Kidney capillary endothelial cell (primary cell): ENCODE measurements at regions not wholly inside any gene's neighbourhood (a gene's known extent, or its start where the extent isn't known, plus 50 kb on each side); places are given as distances from the start of the nearest gene placed in this dataset.
"Not testable (repeated sequence)": the region's sequence is repeated elsewhere in the genome, so short reads cannot be mapped to it uniquely, and the experiment has no call there.

Experiments used
- DNase-seq: peaks from one replicate; pipeline ENCODE4 v3.0.0-alpha.2; 2018; ENCODE audit warnings: low spot score

- DNase-seq, result no peak
Observed at GRCh38 chr2:13696601-13697000, 935.9 kb upstream of the LRATD1 start.

GRCh38 chr2:13698847-13699246 lies 933.7 kb upstream of the LRATD1 start:
- no peak for DNase-seq

DNA sequence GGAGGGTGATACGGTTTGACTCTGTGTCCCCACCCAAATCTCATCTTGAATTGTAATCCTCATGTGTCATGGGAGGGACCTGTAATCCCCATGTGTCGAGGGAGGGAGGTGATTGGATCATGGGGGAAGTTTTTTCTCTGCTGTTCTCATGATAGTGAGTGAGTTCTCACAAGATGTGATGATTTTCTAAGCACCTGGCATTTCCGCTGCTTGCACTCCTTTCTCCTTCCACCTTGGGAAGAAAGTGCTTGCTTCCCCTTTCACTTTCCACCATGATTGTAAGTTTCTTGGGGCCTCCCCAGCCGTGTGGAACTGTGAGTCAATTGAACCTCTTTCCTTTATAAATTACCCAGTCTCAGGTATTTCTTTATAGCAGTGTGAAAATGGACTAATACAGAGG lies 932.6 kb upstream of the LRATD1 start:
- not testable (repeated sequence) for DNase-seq

DNA sequence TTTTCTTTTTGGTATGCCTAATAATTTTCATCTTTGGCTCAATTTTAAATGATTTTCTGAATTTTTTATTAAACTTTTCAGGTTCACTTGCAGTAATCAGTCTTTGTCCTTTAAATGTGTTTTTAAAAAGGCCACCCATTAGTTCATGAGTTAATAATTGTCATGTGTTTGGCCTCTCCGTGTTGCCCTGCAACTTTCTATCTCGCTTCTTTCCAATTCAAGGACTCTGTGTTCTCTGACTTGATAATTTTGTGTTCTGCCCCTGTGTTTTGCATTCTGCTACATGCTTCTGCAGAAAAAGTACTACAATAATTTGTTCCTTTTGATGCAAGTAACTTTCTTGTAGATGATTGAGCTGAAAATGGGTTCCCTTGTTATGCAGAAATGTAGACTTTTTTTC lies 921.4 kb upstream of the LRATD1 start:
- no peak for DNase-seq

DNA sequence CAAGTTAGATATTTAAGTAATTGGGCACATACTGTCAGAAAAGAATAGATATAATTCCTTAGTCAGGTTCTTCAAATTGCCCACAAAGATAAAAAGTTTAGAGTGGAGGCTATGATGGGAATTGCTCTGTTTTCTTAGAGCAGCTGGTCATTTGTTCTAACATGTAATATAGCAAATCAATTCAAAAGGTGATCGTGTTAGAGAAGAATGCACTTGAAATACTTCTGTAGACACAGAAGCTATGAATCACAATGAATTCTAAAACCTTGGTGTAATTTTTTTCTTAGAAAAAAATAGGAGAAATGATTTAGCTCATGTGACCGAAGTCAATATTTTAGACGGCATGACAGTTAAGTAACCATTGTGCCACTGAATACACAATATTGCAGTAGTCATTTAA lies 918.1 kb upstream of the LRATD1 start:
- DNase-seq, result no peak

- DNase-seq, result no peak
Observed at GRCh38 chr2:13725945-13726344, 906.6 kb upstream of the LRATD1 start.

DNA sequence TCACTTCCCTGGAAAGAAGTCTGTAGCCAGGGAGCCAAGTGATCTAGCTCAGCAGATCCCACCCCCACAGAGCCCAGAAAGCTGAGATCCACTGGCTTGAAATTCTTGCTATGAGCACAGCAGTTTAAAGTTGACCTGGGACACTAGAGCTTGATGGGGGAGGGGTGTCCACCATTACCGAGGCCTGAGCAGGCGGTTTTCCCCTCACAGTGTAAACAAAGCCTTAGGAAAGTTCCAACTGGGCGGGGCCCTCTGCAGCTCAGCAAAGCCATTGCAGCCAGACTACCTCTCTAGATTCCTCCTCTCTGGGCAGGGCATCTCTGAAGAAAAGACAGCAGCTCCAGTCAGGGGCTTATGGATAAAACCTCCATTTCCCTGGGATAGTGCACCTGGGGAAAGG lies 887.2 kb upstream of the LRATD1 start:
- DNase-seq, result no peak

DNA sequence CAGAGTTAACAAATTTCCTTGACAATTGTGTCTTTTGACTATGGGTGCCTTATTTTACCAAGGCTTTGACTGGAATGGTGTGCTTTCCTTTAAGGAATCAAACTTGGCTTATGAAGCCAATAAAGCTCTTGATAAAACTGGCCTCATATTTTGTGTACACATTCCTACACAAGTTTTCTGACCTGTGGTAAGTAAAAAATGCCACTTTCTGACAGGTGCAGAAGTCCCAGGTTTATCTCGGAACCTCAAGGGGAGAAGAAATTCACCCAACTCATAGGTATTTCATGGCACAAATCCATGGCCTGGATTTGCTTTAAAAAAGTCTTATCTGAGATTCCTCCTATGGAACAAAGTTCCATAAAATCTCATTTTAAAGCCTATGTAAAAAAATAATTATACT lies 880.6 kb upstream of the LRATD1 start:
- no peak for DNase-seq

- no peak for DNase-seq
Observed at GRCh38 chr2:13758412-13758811, 874.1 kb upstream of the LRATD1 start.

GRCh38 chr2:13768274-13768673 lies 864.2 kb upstream of the LRATD1 start:
- no peak for DNase-seq

DNA sequence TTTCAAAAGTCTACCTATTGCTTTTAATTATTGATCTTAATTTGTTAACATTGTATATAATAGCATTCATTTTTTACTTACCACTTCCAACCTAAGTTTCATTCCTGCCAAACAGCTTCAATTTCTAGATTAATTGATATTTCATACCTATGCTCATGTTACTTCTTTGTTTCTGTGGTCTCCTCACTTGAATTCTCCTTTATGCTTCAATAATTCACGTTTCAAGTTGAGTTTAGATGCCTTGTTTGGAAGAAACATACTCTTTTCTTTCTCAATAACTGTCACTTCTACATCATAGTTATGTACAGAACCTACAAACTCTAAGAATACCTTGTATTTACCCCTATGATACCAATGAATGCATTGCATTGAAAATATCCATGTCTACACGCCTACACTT lies 862.2 kb upstream of the LRATD1 start:
- no peak for DNase-seq

GRCh38 chr2:13779996-13780395 lies 852.5 kb upstream of the LRATD1 start:
- DNase-seq, result no peak

DNA sequence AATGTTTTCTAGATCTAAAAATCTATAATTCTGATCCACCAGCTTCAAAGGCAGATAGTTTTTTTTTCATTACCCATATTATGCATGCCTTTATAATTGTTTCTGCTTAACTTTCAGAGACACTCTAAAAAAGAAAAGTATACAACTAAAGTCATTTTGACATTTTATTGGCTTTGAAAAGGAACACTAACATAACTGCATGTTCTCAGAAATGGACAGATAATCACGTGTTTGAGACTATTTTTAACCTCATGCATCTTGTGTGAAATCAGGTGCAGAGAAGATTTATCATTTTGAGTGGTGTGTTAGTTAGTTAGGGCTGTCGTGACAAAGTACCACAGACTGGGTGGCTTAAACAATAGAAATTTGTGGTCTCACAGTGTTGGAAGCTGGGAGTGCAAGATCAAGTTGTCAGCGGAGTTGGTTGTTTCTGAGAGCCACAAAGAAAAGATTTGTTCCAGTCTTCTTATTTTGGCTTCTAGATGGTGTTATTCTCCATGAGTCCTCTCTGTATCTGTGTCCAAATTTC lies 841.4 kb upstream of the LRATD1 start:
- DNase-seq, result no peak

DNA sequence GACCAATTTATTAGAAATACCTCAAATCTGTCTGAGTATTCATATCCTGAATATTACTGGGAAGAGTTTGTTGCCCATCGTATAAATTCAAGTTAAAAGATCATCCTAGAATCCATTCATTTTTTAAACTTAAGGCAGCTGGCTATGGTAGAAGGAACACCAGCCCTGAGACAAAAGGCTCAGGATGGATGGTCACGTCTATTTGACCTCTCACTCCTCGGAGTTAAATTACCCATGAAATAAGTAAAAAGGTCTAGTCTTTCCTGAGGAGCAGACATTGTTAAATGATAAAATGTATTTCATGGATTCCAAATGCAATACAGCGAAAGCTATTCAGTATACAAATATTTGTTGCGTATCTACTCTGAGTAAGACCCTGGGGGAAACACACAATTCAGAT lies 826.0 kb upstream of the LRATD1 start:
- DNase-seq, result no peak

GRCh38 chr2:13813236-13813635 lies 819.3 kb upstream of the LRATD1 start:
- DNase-seq, result no peak

GRCh38 chr2:13818002-13818401 lies 814.5 kb upstream of the LRATD1 start:
- DNase-seq, result no peak

GRCh38 chr2:13819896-13820295 lies 812.6 kb upstream of the LRATD1 start:
- DNase-seq, result peak; percentile 72

DNA sequence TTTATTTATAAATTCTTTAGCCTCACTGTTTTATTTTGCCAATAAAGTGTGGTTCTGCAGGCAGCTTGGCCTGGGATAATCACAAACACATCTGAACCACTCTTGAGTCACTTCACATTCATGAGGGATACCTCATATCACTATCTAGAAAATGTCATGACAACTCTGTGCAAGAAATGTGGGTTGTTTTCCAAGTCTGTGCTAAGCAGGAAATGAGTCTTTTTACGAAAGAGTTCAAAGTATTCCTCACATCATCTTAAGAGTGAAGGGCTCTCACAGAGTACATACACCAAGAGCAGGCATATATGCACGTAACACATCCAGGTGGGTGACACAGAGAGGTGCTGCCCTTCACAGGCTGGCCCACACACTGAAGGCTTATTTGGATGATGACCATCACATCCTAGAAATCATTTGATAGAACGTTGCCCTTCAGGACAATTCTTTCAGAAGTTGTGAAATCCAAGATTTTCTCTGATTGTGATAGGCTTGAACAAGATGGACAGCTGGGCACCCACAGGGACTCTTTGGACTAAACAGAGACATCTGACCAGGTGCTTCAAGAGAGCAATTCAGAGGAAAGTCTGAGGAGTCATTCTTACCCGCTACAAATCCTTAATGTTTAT lies 811.1 kb upstream of the LRATD1 start:
- DNase-seq, result peak; percentile 85

DNA sequence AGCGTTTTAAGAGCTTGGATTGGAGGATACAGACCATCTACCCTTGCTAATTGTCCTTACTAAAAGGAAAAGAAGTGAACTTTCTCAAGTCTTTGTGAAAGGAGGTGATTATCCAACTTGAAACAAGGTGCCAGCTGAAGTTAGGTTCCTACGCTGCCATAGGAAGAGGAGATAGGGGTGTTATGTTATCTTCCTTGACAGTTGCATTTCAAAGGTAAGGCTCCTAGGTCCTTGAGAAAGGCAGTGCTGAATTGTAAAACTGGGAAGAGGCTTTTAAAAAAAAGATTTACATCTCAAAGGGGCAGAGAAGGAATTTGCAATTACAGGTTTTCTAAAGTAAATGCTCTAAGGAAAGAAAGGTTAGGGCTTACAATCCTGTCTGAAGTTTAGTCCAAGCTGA lies 810.2 kb upstream of the LRATD1 start:
- no peak for DNase-seq

GRCh38 chr2:13826314-13826853 lies 806.1 kb upstream of the LRATD1 start:
- no peak for DNase-seq

- DNase-seq, result no peak
Observed at GRCh38 chr2:13858626-13859025, 773.9 kb upstream of the LRATD1 start.

DNA sequence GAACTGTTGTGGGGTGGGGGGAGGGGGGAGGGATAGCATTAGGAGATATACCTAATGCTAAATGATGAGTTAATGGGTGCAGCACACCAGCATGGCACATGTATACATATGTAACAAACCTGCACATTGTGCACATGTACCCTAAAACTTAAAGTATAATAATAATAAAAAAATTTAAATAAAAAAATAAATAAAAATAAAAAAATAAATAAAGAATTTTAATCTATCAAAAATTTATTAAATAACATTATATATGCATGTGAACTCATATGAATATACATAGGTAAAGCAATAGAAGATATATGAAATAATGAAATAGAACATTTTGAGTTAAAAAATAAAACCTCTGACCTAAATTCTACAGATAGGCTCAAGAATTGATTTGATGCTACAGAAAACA lies 764.2 kb upstream of the LRATD1 start:
- not testable (repeated sequence) for DNase-seq

GRCh38 chr2:13876491-13877037 lies 756.0 kb upstream of the LRATD1 start:
- DNase-seq, result peak; percentile 48

- no peak for DNase-seq
Observed at GRCh38 chr2:13877571-13877970, 754.9 kb upstream of the LRATD1 start.
